GM19467 (cell line): ENCODE measurements at regions not wholly inside any gene's neighbourhood (a gene's known extent, or its start where the extent isn't known, plus 50 kb on each side); places are given as distances from the start of the nearest gene placed in this dataset.

Experiments used
- ATAC-seq: cut with Tn5 transposase; IDR thresholded peaks from one replicate; pipeline ENCODE4 v1.9.1; 2021; ENCODE audit warnings: mild to moderate bottlenecking, moderate library complexity; ENCODE audit not compliant: unreplicated experiment

- ATAC-seq, result no peak
Observed at GRCh38 chr1:118739501-118739900, 248.6 kb downstream of the TBX15 start.

GRCh38 chr1:118736322-118736721, 251.8 kb downstream of the TBX15 start:
- ATAC-seq, result no peak

GRCh38 chr1:118717893-118718292, 270.2 kb downstream of the TBX15 start:
- ATAC-seq, result no peak

- no peak for ATAC-seq
Observed at GRCh38 chr1:118716775-118717174, 271.4 kb downstream of the TBX15 start.

- no peak for ATAC-seq
Observed at GRCh38 chr1:118711356-118711755, 276.8 kb downstream of the TBX15 start.

- ATAC-seq, result no peak
Observed at GRCh38 chr1:118698911-118699310, 289.2 kb downstream of the TBX15 start.

DNA sequence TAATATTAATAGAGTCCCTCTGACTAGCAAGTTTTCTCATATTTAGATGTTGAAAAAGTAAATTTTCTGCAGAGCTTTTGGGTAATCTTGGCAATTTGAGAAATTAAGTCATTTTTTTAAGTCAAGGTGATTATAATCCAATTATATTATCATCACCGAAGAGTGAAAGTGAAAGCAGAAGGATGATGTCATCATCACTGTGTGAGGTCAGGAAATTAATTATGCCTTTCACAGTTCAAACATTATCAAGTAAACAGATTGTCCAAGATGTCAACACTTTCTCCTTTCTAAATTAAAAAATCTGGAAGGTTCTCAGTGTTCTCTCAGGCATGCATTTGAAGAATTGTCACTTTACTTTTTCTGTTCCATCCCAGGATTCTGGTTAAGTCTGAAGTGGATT, 296.0 kb downstream of the TBX15 start:
- ATAC-seq, result no peak

GRCh38 chr1:118688891-118689290, 299.3 kb downstream of the TBX15 start:
- no peak for ATAC-seq

DNA sequence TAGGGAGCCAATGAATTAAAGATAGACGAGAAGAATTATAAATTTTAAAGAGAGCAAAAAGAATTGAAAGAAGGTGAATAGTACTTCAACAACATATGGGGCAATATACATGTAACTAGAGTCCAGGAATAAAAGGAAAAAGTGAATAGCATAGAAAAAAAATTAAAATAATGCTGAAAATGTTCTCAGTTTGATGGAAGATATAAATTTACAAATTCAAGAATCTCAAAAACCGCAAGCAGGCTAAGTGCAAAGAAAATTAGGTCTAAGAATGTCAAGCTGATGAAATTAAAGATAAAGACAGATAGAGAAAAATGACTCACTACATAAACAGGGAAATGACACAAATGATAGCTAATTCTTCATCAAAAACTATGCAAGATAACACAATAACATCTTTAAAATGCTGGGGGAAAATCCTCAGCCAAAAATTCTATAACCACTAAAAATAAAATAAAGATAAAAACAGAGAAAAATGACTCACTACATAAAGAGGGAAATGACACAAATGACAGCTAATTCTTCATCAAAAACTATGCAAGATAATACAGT, 326.3 kb downstream of the TBX15 start:
- no peak for ATAC-seq

GRCh38 chr1:118660769-118661168, 327.4 kb downstream of the TBX15 start:
- no peak for ATAC-seq

- no peak for ATAC-seq
Observed at GRCh38 chr1:118659646-118660045, 328.5 kb downstream of the TBX15 start.

DNA sequence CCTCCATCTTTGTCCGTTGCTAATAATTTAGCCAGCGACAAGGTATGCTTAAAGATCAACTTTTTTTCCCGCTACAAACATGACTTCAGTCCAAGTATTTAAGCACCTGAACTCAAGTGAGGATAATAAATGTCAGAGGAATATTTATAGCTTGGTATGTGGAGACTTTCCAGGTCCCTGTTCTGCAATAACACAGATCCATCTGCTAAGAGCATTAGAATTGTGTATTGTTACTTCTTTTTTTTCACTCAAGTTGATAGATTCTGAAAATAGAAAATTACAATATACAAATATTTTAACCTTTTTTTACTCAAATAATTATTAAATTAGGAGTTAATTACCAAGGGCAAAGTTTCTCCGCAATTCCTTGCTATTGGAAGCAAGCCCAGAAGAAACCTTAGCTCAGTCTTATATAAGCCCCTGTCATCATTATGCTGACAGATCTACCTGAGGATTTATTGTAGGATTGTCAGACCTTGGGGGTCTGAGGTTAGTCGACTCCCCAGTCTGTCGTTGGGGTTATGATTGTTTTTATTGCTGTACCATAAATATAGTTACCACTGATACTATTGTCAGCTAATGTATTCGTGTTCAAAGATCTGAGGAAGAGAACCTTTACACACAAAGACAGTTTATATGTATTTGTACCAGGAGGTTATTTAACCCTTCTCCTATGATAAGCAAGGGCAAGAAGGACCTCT, 337.9 kb downstream of the TBX15 start:
- no peak for ATAC-seq

DNA sequence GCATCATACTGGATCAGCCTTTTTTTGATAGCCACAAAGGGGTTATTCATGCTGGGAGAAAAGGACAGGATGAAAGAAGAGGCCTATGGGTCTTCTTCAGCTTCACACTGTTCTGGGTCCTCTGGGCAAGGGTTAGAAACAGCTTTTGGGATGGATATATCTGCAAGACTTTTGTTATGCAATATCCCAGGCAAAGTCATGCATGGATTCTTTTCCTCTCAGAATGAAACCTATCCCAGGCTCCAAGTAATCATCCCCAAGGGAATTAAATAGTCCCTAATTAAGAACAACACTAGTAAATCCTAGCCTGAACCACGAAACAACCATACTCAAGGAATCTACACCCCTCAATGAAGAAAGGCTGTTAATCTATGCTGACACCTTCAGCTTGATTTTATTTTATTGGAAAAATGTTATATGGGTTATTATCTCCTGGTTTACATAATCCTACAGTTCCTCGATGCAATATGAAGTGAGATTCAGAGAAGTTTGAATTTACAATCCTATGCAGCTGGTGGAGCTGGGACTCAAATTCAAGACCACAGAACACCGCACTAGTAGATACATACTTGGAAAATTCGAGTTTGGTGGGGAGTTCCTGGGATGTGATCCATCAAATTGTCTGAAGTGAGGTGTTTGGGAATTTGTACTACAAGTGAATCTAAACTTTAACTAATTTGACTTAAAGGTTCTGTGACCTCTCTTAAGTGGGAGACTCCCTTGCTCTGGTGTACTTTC, 338.6 kb downstream of the TBX15 start:
- ATAC-seq, result no peak

GRCh38 chr1:118636004-118636403, 352.1 kb downstream of the TBX15 start:
- ATAC-seq, result no peak

DNA sequence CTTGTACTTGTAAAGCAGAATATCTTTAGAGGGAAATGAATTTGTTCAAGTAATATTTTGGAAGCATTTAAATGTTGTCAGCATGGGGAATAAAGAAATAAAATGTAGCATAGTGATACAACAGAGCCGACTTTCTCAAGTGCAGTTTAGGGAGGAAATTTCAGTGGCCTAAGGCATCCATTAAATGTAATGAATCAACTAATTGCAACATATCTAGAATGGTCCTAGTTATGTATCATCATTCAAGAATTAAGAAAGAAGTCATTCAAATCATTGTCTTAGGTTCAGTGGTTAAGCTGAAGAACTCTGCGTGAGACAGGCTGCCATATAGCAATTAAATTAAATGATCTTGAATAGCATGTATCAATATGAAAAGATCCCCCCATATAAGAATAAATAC, 360.7 kb downstream of the TBX15 start:
- ATAC-seq, result no peak

DNA sequence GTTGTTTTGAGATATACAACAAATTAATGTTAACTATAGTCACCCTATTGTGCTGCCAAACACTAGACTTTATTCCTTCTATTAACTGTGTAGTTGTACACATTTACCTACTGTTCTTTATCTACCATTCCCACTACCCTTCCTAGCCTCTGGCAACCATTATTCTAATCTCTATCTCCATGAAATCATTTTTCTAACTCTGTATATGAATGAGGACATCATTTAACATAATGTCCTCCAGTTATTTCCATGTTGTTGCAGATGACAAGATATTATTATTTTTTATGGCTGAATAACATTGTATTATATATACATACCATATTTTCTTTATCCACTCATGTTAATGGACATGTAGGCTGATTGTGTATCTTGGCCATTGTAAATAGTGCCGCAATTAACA, 366.3 kb downstream of the TBX15 start:
- no peak for ATAC-seq

DNA sequence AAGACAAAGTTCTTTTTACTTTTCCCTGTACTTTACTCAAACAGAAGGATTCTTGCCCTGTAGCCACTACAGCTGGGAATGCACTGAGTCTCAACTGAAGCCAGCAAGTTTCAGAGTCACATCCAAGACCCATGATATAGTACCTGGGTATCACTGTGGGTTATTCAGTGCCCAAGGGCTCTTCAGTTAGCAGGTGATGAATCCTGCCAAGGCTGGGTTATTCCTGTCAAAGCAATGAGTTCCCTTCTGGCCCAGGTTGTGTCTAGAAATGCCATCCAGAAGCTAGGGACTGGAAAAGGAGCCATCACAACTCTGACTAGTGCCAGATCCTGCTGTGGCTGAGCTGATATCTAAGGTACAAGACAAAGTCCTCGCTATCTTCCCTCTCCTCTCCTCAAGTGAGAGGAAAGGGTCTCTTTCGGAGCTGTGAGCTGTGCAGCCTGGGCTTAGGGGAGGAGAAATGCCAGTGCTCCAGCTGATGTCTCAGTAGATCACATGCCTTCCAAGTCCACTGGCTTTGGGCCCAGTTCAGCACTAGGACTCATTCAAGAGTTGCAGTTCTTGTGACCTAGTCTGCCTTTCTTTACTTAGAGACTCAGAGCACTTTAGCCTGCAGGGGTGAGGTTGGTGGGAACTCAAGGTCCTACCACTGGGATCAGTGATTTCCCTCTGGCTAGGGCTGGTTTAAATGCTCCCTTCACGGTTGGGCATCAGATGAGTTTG, 369.4 kb downstream of the TBX15 start:
- ATAC-seq, result no peak

GRCh38 chr1:118617916-118618315, 370.2 kb downstream of the TBX15 start:
- ATAC-seq, result no peak

GRCh38 chr1:118615066-118615465, 373.1 kb downstream of the TBX15 start:
- ATAC-seq, result no peak

GRCh38 chr1:118589238-118589846, 398.8 kb downstream of the TBX15 start:
- ATAC-seq, result no peak

- no peak for ATAC-seq
Observed at GRCh38 chr1:118588566-118588965, 399.6 kb downstream of the TBX15 start.
